Kidney epithelial cell (primary cell): ENCODE measurements at regions not wholly inside any gene's neighbourhood (a gene's known extent, or its start where the extent isn't known, plus 50 kb on each side); places are given as distances from the start of the nearest gene placed in this dataset.
A peak's percentile ranks its signal among the peaks of the same experiment; 100 is the strongest.

Experiments used
- DNase-seq: peaks from one replicate; pipeline ENCODE4 v3.0.0-alpha.2; 2010; ENCODE audit warnings: low read depth
- H3K27me3 ChIP-seq: 2 replicates; pipeline ENCODE4 v1.6.0; 2011; ENCODE audit warnings: low read length; ENCODE audit not compliant: control insufficient read depth, insufficient read depth
- H3K36me3 ChIP-seq: 2 replicates; pipeline ENCODE4 v1.5.1; 2011; ENCODE audit warnings: low read length; ENCODE audit not compliant: control insufficient read depth, insufficient read depth
- H3K4me3 ChIP-seq: 2 replicates; pipeline ENCODE4 v1.5.1; 2011; ENCODE audit warnings: low read depth, mild to moderate bottlenecking, control low read depth, low read length
- CTCF ChIP-seq: IDR thresholded peaks from 2 replicates; pipeline ENCODE4 v1.5.1; 2011; ENCODE audit warnings: mild to moderate bottlenecking, moderate library complexity, low read length, control low read depth, inconsistent platforms; ENCODE audit not compliant: insufficient read depth, poor library complexity, severe bottlenecking

- Histone ChIP-seq H3K36me3 (no peaks in the 10 kb centered on the region), H3K27me3 (peaks cover 3% of the 10 kb centered on the region), H3K4me3 (no peak overlapping the region)
- no peak for TF ChIP-seq CTCF
- DNase-seq: no peak
These were observed 52.2 kb upstream of the KCNMB1 start for GRCh38 chr5:170441393-170441784.

- H3K36me3 ChIP-seq: no peaks in the 10 kb centered on the region
- no peak for DNase-seq
- peaks cover 3% of the 10 kb centered on the region for H3K27me3 ChIP-seq
- no peak overlapping the region for H3K4me3 ChIP-seq
- TF ChIP-seq CTCF: no peak
These were observed 51.7 kb upstream of the KCNMB1 start for GRCh38 chr5:170440771-170441392.

GRCh38 chr5:170439944-170440269 is 50.7 kb upstream of the KCNMB1 start:
- Histone ChIP-seq H3K4me3 (no peak overlapping the region), H3K27me3 (peaks cover 3% of the 10 kb centered on the region), H3K36me3 (no peaks in the 10 kb centered on the region)
- DNase-seq: no peak
- no peak for TF ChIP-seq CTCF

- no peak overlapping the region for H3K4me3 ChIP-seq
- no peak for DNase-seq
- TF ChIP-seq CTCF: peak; percentile 9
- peaks cover 3% of the 10 kb centered on the region for H3K27me3 ChIP-seq
- no peaks in the 10 kb centered on the region for H3K36me3 ChIP-seq
These were observed 50.2 kb upstream of the KCNMB1 start for GRCh38 chr5:170439223-170439943.
